ENCODE measurements at regions not wholly inside any gene's neighbourhood (a gene's known extent, or its start where the extent isn't known, plus 50 kb on each side); places are given as distances from the start of the nearest gene placed in this dataset.

DNA sequence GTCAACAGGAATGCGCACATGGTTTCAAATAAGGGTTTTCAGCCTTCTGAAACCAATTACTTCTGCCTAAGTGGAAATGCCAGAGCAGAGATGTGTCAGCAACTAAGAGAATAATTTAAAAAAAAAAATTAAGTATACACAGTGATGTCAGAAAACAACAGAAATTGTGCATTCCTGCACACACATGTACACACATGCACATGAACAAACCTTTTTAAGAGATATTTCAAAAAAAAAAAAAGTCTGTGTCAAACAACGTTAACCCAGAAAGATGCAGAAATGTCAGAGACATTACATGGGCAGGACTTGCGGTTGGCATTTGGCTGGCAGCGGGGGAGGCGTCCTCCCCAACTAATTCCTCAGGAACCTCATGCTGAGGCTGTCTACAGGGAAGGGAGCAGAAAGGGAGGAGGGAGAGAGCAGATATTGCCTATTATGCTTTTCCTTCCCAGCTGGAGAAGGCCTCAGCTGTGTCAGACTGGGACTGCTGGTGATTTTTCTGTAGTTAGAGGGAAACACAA is 536.9 kb upstream of the WWC1 start:
- TF ChIP-seq, protein P1, sequence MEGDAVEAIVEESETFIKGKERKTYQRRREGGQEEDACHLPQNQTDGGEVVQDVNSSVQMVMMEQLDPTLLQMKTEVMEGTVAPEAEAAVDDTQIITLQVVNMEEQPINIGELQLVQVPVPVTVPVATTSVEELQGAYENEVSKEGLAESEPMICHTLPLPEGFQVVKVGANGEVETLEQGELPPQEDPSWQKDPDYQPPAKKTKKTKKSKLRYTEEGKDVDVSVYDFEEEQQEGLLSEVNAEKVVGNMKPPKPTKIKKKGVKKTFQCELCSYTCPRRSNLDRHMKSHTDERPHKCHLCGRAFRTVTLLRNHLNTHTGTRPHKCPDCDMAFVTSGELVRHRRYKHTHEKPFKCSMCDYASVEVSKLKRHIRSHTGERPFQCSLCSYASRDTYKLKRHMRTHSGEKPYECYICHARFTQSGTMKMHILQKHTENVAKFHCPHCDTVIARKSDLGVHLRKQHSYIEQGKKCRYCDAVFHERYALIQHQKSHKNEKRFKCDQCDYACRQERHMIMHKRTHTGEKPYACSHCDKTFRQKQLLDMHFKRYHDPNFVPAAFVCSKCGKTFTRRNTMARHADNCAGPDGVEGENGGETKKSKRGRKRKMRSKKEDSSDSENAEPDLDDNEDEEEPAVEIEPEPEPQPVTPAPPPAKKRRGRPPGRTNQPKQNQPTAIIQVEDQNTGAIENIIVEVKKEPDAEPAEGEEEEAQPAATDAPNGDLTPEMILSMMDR (IDR thresholded peaks at IDR 0.05) = no peak
- TF ChIP-seq POLR2A (IDR thresholded peaks at IDR 0.05) = no peak

Measured in thyroid gland (tissue), 4 donors.